MV-4-11 (cell line): ENCODE measurements at regions not wholly inside any gene's neighbourhood (a gene's known extent, or its start where the extent isn't known, plus 50 kb on each side); places are given as distances from the start of the nearest gene placed in this dataset.
"Not testable (repeated sequence)": the region's sequence is repeated elsewhere in the genome, so short reads cannot be mapped to it uniquely, and the experiment has no call there.

ENCODE experiments used
- DNase-seq: peaks from one replicate; lab custom pipeline; 2025; lab: John Stamatoyannopoulos, UW

GRCh38 chr16:18263046-18263445 is 73.5 kb downstream of the NPIPA8 start:
- not testable (repeated sequence) for DNase-seq

GRCh38 chr16:18261848-18262247 is 74.7 kb downstream of the NPIPA8 start:
- DNase-seq, result not testable (repeated sequence)

GRCh38 chr16:18259496-18260176 is 76.9 kb downstream of the NPIPA8 start:
- not testable (repeated sequence) for DNase-seq

- DNase-seq, result not testable (repeated sequence)
Measured at GRCh38 chr16:18252943-18253342, 83.6 kb downstream of the NPIPA8 start.

GRCh38 chr16:18230505-18230904 is 106.0 kb downstream of the NPIPA8 start:
- not testable (repeated sequence) for DNase-seq

- not testable (repeated sequence) for DNase-seq
Measured at GRCh38 chr16:18222054-18223009, 114.2 kb downstream of the NPIPA8 start.

GRCh38 chr16:18217741-18218140 is 118.8 kb downstream of the NPIPA8 start:
- DNase-seq, result not testable (repeated sequence)

- DNase-seq, result not testable (repeated sequence)
Measured at GRCh38 chr16:18216814-18217213, 119.7 kb downstream of the NPIPA8 start.

GRCh38 chr16:18213810-18214209 is 122.7 kb downstream of the NPIPA8 start:
- DNase-seq, result not testable (repeated sequence)

GRCh38 chr16:18211505-18211904 is 125.0 kb downstream of the NPIPA8 start:
- not testable (repeated sequence) for DNase-seq

GRCh38 chr16:18204786-18205185 is 131.8 kb downstream of the NPIPA8 start:
- not testable (repeated sequence) for DNase-seq

- DNase-seq, result not testable (repeated sequence)
Measured at GRCh38 chr16:18204309-18204708, 132.2 kb downstream of the NPIPA8 start.

- not testable (repeated sequence) for DNase-seq
Measured at GRCh38 chr16:18201511-18201910, 135.0 kb downstream of the NPIPA8 start.

GRCh38 chr16:18192389-18192788 is 144.1 kb downstream of the NPIPA8 start:
- not testable (repeated sequence) for DNase-seq

- DNase-seq, result not testable (repeated sequence)
Measured at GRCh38 chr16:18190179-18190578, 146.4 kb downstream of the NPIPA8 start.

- DNase-seq, result not testable (repeated sequence)
Measured at GRCh38 chr16:18184755-18185154, 151.8 kb downstream of the NPIPA8 start.

- not testable (repeated sequence) for DNase-seq
Measured at GRCh38 chr16:18181028-18181427, 155.5 kb downstream of the NPIPA8 start.

GRCh38 chr16:18173945-18174497 is 162.5 kb downstream of the NPIPA8 start:
- not testable (repeated sequence) for DNase-seq

GRCh38 chr16:18162293-18162692 is 174.2 kb downstream of the NPIPA8 start:
- not testable (repeated sequence) for DNase-seq

GRCh38 chr16:18161224-18161623 is 175.3 kb downstream of the NPIPA8 start:
- not testable (repeated sequence) for DNase-seq

- not testable (repeated sequence) for DNase-seq
Measured at GRCh38 chr16:18159185-18159584, 177.4 kb downstream of the NPIPA8 start.

- not testable (repeated sequence) for DNase-seq
Measured at GRCh38 chr16:18157854-18158253, 178.7 kb downstream of the NPIPA8 start.
